Epithelial cell of prostate (primary cell): ENCODE measurements at regions not wholly inside any gene's neighbourhood (a gene's known extent, or its start where the extent isn't known, plus 50 kb on each side); places are given as distances from the start of the nearest gene placed in this dataset.
"Not testable (repeated sequence)": the region's sequence is repeated elsewhere in the genome, so short reads cannot be mapped to it uniquely, and the experiment has no call there.

Experiments used
- DNase-seq: peaks from one replicate; pipeline ENCODE4 v3.0.0-alpha.2; 2011; ENCODE audit warnings: low read depth, low spot score
- H3K27ac ChIP-seq: fragments of 450-650 bp; 2 replicates; pipeline ENCODE4 v1.5.1; 2017; ENCODE audit warnings: mild to moderate bottlenecking

DNA sequence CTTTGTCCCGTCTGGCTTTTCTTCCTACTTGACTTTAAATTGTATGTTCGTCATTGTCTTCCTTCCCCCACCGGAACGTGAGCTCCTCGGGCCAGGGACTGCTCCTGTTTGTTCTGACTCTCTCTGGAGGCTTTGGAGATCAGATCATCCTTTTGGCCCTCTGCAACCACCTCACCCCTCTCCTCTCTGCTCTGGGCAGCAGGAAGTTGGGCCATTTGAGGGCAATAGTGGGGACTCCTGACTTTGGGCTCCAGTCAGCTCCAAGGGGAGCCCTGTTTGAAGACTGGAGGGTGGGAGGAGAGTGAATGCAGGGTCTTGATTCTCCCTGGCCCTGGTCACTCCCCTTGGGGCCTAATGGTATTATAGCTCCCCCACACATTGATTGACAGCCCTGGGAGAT lies 186.3 kb upstream of the B3GAT1 start:
- no peak overlapping the region for H3K27ac ChIP-seq
- no peak for DNase-seq

- no peak overlapping the region for H3K27ac ChIP-seq
- no peak for DNase-seq
These were observed 185.4 kb upstream of the B3GAT1 start for GRCh38 chr11:134597452-134597851.

- no peak overlapping the region for H3K27ac ChIP-seq
- no peak for DNase-seq
These were observed 184.4 kb upstream of the B3GAT1 start for GRCh38 chr11:134596404-134596803.

- DNase-seq = no peak
- H3K27ac ChIP-seq = no peak overlapping the region
These were observed 180.4 kb upstream of the B3GAT1 start for GRCh38 chr11:134592391-134592990.

GRCh38 chr11:134591338-134591737 lies 179.3 kb upstream of the B3GAT1 start:
- H3K27ac ChIP-seq = no peak overlapping the region
- no peak for DNase-seq

- no peak for DNase-seq
- no peak overlapping the region for H3K27ac ChIP-seq
These were observed 177.1 kb upstream of the B3GAT1 start for GRCh38 chr11:134589129-134589528.

GRCh38 chr11:134588460-134589110 lies 176.5 kb upstream of the B3GAT1 start:
- not testable (repeated sequence) for H3K27ac ChIP-seq, DNase-seq

DNA sequence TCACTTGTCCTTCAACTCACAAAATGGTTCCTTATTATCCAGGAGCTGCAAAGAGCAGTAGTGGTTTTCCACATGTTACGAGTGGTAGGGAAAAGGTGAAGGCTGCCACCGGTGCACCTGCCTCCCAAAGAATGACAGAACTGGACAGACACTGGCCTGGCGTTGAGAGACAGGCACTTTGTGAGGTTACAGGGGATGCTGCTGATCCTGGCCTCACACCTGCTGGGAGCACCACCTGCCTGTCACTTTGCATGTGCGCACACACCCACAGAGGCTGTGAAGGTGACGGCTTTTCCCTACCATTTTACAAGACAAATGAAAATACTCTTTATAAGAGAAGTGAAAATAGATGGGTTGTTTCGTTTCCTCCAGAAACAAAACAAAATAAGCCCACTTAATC lies 175.3 kb upstream of the B3GAT1 start:
- H3K27ac ChIP-seq = no peak overlapping the region
- no peak for DNase-seq

GRCh38 chr11:134586726-134587125 lies 174.7 kb upstream of the B3GAT1 start:
- H3K27ac ChIP-seq = no peak overlapping the region
- no peak for DNase-seq

- no peak overlapping the region for H3K27ac ChIP-seq
- DNase-seq = no peak
These were observed 173.9 kb upstream of the B3GAT1 start for GRCh38 chr11:134585666-134586610.

GRCh38 chr11:134584706-134585445 lies 172.8 kb upstream of the B3GAT1 start:
- no peak for DNase-seq
- H3K27ac ChIP-seq = no peak overlapping the region

DNA sequence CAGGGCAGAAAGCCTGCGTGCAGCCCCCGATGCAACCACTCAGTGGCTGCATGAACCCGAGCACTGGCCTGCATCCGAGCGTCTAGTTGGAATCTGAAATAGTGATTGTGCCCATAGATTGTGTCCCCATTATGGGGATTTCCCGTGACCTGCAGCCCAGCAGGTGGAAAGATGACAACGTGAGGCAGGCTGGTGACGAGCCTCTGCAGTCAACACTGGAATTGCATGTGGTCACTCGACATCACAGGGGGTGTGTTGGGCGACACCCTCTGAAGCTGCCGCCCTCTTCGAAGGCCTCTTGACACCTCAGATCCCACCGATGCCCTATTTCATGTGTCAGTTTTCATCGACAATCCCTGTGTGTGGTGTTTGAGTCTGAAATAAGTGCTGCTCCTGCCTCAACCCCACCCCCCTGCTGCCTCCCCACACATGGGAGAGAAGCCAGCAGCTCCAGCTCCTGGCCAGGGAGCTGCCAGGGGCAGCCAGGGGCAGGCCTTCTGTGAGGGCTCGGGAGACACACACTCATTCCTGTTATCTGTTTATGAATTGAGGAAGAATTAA lies 172.0 kb upstream of the B3GAT1 start:
- DNase-seq = no peak
- no peak overlapping the region for H3K27ac ChIP-seq

GRCh38 chr11:134583397-134583990 lies 171.5 kb upstream of the B3GAT1 start:
- no peak for DNase-seq
- H3K27ac ChIP-seq = no peak overlapping the region

GRCh38 chr11:134582770-134583095 lies 170.7 kb upstream of the B3GAT1 start:
- no peak for DNase-seq
- no peak overlapping the region for H3K27ac ChIP-seq

- DNase-seq = no peak
- H3K27ac ChIP-seq = no peak overlapping the region
These were observed 170.1 kb upstream of the B3GAT1 start for GRCh38 chr11:134581966-134582769.

GRCh38 chr11:134581121-134581626 lies 169.1 kb upstream of the B3GAT1 start:
- no peak for DNase-seq
- H3K27ac ChIP-seq = no peak overlapping the region

- no peak overlapping the region for H3K27ac ChIP-seq
- no peak for DNase-seq
These were observed 168.6 kb upstream of the B3GAT1 start for GRCh38 chr11:134580610-134580975.

- DNase-seq = no peak
- H3K27ac ChIP-seq = no peak overlapping the region
These were observed 167.9 kb upstream of the B3GAT1 start for GRCh38 chr11:134579724-134580609.
